ENCODE measurements at regions not wholly inside any gene's neighbourhood (a gene's known extent, or its start where the extent isn't known, plus 50 kb on each side); places are given as distances from the start of the nearest gene placed in this dataset.

GRCh38 chr4:32988165-32988811 lies 2268.1 kb downstream of the PCDH7 start:
- Histone ChIP-seq H3K9ac (ENCODE audit: low read length in 3 of 3) (no peak overlapping the region), H3K36me3 (ENCODE audit: control insufficient read depth in 2 of 3, insufficient read depth in 3 of 3, low read length in 3 of 3) (no peaks in the 10 kb centered on the region), H3K9me3 (ENCODE audit: control insufficient read depth in 2 of 3, insufficient read depth in 1 of 3, low read length in 3 of 3) (no peaks in the 10 kb centered on the region), H3K27me3 (ENCODE audit: control insufficient read depth, insufficient read depth, low read length) (no peaks in the 10 kb centered on the region), H3K27ac (ENCODE audit: low read depth in 2 of 2, low read length in 2 of 2) (no peak overlapping the region), H3K4me3 (ENCODE audit: low read length in 3 of 3) (no peak overlapping the region), H3K4me1 (ENCODE audit: control insufficient read depth in 2 of 3, insufficient read depth in 2 of 3, low read depth in 1 of 3, low read length in 3 of 3) (no peaks in the 10 kb centered on the region)
- intact Hi-C loops (cut with DNase I) = no loop called here
- FAIRE-seq (no peak), DNase-seq (no peak)
- TF ChIP-seq CTCF (IDR thresholded peaks at IDR 0.05; ENCODE audit: borderline replicate concordance, extremely low read depth, insufficient read depth) = no peak

- FAIRE-seq (no peak), DNase-seq (no peak)
- Histone ChIP-seq H3K27me3 (ENCODE audit: control insufficient read depth, insufficient read depth, low read length) (no peaks in the 10 kb centered on the region), H3K4me1 (ENCODE audit: control insufficient read depth in 2 of 3, insufficient read depth in 2 of 3, low read depth in 1 of 3, low read length in 3 of 3) (no peaks in the 10 kb centered on the region), H3K4me3 (ENCODE audit: low read length in 3 of 3) (no peak overlapping the region), H3K9ac (ENCODE audit: low read length in 3 of 3) (no peak overlapping the region), H3K36me3 (ENCODE audit: control insufficient read depth in 2 of 3, insufficient read depth in 3 of 3, low read length in 3 of 3) (no peaks in the 10 kb centered on the region), H3K9me3 (ENCODE audit: control insufficient read depth in 2 of 3, insufficient read depth in 1 of 3, low read length in 3 of 3) (no peaks in the 10 kb centered on the region), H3K27ac (ENCODE audit: low read depth in 2 of 2, low read length in 2 of 2) (no peak overlapping the region)
- intact Hi-C loops (cut with DNase I) = no loop called here
- TF ChIP-seq CTCF (IDR thresholded peaks at IDR 0.05; ENCODE audit: borderline replicate concordance, extremely low read depth, insufficient read depth) = no peak
These were observed 2271.5 kb downstream of the PCDH7 start for GRCh38 chr4:32991663-32992062.

GRCh38 chr4:32994981-32995881 lies 2275.1 kb downstream of the PCDH7 start:
- Histone ChIP-seq H3K4me1 (ENCODE audit: control insufficient read depth in 2 of 3, insufficient read depth in 2 of 3, low read depth in 1 of 3, low read length in 3 of 3) (no peaks in the 10 kb centered on the region), H3K27me3 (ENCODE audit: control insufficient read depth, insufficient read depth, low read length) (no peaks in the 10 kb centered on the region), H3K4me3 (ENCODE audit: low read length in 3 of 3) (no peak overlapping the region), H3K9me3 (ENCODE audit: control insufficient read depth in 2 of 3, insufficient read depth in 1 of 3, low read length in 3 of 3) (no peaks in the 10 kb centered on the region), H3K27ac (ENCODE audit: low read depth in 2 of 2, low read length in 2 of 2) (no peak overlapping the region), H3K9ac (ENCODE audit: low read length in 3 of 3) (no peak overlapping the region), H3K36me3 (ENCODE audit: control insufficient read depth in 2 of 3, insufficient read depth in 3 of 3, low read length in 3 of 3) (no peaks in the 10 kb centered on the region)
- intact Hi-C loops (cut with DNase I) = no loop called here
- FAIRE-seq (no peak), DNase-seq (no peak)
- no peak for TF ChIP-seq CTCF (IDR thresholded peaks at IDR 0.05; ENCODE audit: borderline replicate concordance, extremely low read depth, insufficient read depth)

All from kidney (tissue), 13 donors.